ENCODE measurements at regions not wholly inside any gene's neighbourhood (a gene's known extent, or its start where the extent isn't known, plus 50 kb on each side); places are given as distances from the start of the nearest gene placed in this dataset.

- DNase-seq: no peak
Measured at GRCh38 chr2:139925903-139926302, 1145.7 kb upstream of the NXPH2 start.

- no peak for DNase-seq
Measured at GRCh38 chr2:139924070-139924469, 1143.9 kb upstream of the NXPH2 start.

- DNase-seq: no peak
Measured at GRCh38 chr2:139918982-139919381, 1138.8 kb upstream of the NXPH2 start.

- no peak for DNase-seq
Measured at GRCh38 chr2:139917690-139918384, 1137.6 kb upstream of the NXPH2 start.

GRCh38 chr2:139916822-139917221, 1136.6 kb upstream of the NXPH2 start:
- no peak for DNase-seq

GRCh38 chr2:139911160-139911559, 1131.0 kb upstream of the NXPH2 start:
- DNase-seq: no peak

- no peak for DNase-seq
Measured at GRCh38 chr2:139909136-139909535, 1128.9 kb upstream of the NXPH2 start.

GRCh38 chr2:139905624-139906023, 1125.4 kb upstream of the NXPH2 start:
- DNase-seq: no peak

- no peak for DNase-seq
Measured at GRCh38 chr2:139891636-139892035, 1111.4 kb upstream of the NXPH2 start.

- no peak for DNase-seq
Measured at GRCh38 chr2:139885921-139886498, 1105.8 kb upstream of the NXPH2 start.

GRCh38 chr2:139876964-139877363, 1096.8 kb upstream of the NXPH2 start:
- no peak for DNase-seq

- no peak for DNase-seq
Measured at GRCh38 chr2:139876321-139876720, 1096.1 kb upstream of the NXPH2 start.

- no peak for DNase-seq
Measured at GRCh38 chr2:139872503-139872902, 1092.3 kb upstream of the NXPH2 start.

GRCh38 chr2:139872032-139872431, 1091.8 kb upstream of the NXPH2 start:
- DNase-seq: no peak

- no peak for DNase-seq
Measured at GRCh38 chr2:139867601-139868226, 1087.5 kb upstream of the NXPH2 start.

GRCh38 chr2:139864821-139865302, 1084.7 kb upstream of the NXPH2 start:
- no peak for DNase-seq

- no peak for DNase-seq
Measured at GRCh38 chr2:139854769-139855483, 1074.7 kb upstream of the NXPH2 start.

GRCh38 chr2:139850254-139850890, 1070.2 kb upstream of the NXPH2 start:
- DNase-seq: no peak

GRCh38 chr2:139836769-139837168, 1056.6 kb upstream of the NXPH2 start:
- DNase-seq: no peak

GRCh38 chr2:139835101-139835500, 1054.9 kb upstream of the NXPH2 start:
- no peak for DNase-seq

- DNase-seq: no peak
Measured at GRCh38 chr2:139828011-139828410, 1047.8 kb upstream of the NXPH2 start.

- DNase-seq: no peak
Measured at GRCh38 chr2:139825726-139826125, 1045.5 kb upstream of the NXPH2 start.

- DNase-seq: no peak
Measured at GRCh38 chr2:139819273-139819796, 1039.1 kb upstream of the NXPH2 start.

All from retina (tissue), 1 donor.